ENCODE measurements at regions not wholly inside any gene's neighbourhood (a gene's known extent, or its start where the extent isn't known, plus 50 kb on each side); places are given as distances from the start of the nearest gene placed in this dataset.
"Not testable (repeated sequence)": the region's sequence is repeated elsewhere in the genome, so short reads cannot be mapped to it uniquely, and the experiment has no call there.

GRCh38 chr1:145191272-145191675 is 50.7 kb downstream of the PPIAL4D start:
- not testable (repeated sequence) for TF ChIP-seq POLR2AphosphoS5, CTCF, EP300, POLR2A (IDR thresholded peaks at IDR 0.05)

All from stomach (tissue), 4 donors.